OCI-LY3 (cell line): ENCODE measurements at regions not wholly inside any gene's neighbourhood (a gene's known extent, or its start where the extent isn't known, plus 50 kb on each side); places are given as distances from the start of the nearest gene placed in this dataset.

Source experiments
- CTCF ChIP-seq: fragments of 200-600, 300-600 bp; sonication (generic); IDR thresholded peaks from 2 replicates; pipeline ENCODE4 v1.5.1; 2014; ENCODE audit warnings: antibody characterized with exemption, low read length, low read depth
- EZH2phosphoT487 ChIP-seq: fragments of 200-600 bp; shearing (Covaris generic); IDR thresholded peaks from 2 replicates; pipeline ENCODE4 v1.6.1; 2018; ENCODE audit warnings: antibody characterized with exemption, mixed run types, low read depth

- TF ChIP-seq EZH2phosphoT487 (no peak), CTCF (no peak)
These were observed 446.7 kb upstream of the AMELY start for GRCh38 chrY:7358103-7358752.
